Activated CD8-positive, alpha-beta memory T cell treated with anti-CD3 and anti-CD28 coated beads, Interleukin-2, amount 10 ng/mL, durations not matched to agents 7 days and 5 days (primary cell): ENCODE measurements at regions not wholly inside any gene's neighbourhood (a gene's known extent, or its start where the extent isn't known, plus 50 kb on each side); places are given as distances from the start of the nearest gene placed in this dataset.

Source experiments
- ATAC-seq: fragments of 150-1000 bp; cut with Tn5 transposase; one replicate; pipeline ENCODE4 v1.10.0; 2021; ENCODE audit warnings: moderate library complexity
- CTCF ChIA-PET: fragments of 350-600 bp; sonication (Branson Sonifier 250); formaldehyde crosslinking; loops from one replicate; lab custom pipeline; 2021; ENCODE audit warnings: antibody characterized with exemption; lab: Charles Lee
- DNase-seq: peaks from one replicate; pipeline ENCODE4 v3.0.0-alpha.2; 2020
- H3K27ac Mint-ChIP-seq: one replicate; pipeline ENCODE4 v1.8.0; 2021; ENCODE audit warnings: mild to moderate bottlenecking, mixed read lengths
- H3K27me3 Mint-ChIP-seq: one replicate; pipeline ENCODE4 v1.8.0; 2021; ENCODE audit warnings: mixed read lengths
- H3K36me3 Mint-ChIP-seq: one replicate; pipeline ENCODE4 v1.8.0; 2021; ENCODE audit warnings: mild to moderate bottlenecking, mixed read lengths
- H3K4me1 Mint-ChIP-seq: one replicate; pipeline ENCODE4 v1.8.0; 2021; ENCODE audit warnings: mixed read lengths
- H3K4me3 Mint-ChIP-seq: one replicate; pipeline ENCODE4 v1.8.0; 2021; ENCODE audit warnings: mild to moderate bottlenecking, moderate library complexity, mixed read lengths
- H3K9me3 Mint-ChIP-seq: one replicate; pipeline ENCODE4 v1.8.0; 2022; ENCODE audit warnings: low read depth, mixed read lengths

DNA sequence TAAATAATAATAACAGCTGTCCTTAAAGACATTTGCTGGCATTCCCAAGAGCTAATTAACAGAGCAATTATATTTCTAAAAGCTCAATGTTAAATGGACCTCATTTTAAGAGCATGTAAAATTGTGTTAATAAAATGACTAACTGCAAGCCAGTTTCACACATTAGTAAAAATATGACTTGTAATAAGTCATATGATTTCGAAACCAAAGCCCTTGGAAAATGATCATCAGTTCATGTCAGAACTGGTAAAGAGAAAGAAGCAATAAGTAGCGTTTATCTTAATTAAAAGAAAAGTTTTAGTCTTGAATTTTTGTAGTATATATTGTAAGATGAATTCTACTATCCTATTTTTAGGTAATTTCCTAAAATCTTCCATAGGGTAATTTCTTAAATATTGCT, 310.7 kb downstream of the CNTN3 start:
- H3K4me3 Mint-ChIP-seq, result no peak overlapping the region
- no peak for ATAC-seq

DNA sequence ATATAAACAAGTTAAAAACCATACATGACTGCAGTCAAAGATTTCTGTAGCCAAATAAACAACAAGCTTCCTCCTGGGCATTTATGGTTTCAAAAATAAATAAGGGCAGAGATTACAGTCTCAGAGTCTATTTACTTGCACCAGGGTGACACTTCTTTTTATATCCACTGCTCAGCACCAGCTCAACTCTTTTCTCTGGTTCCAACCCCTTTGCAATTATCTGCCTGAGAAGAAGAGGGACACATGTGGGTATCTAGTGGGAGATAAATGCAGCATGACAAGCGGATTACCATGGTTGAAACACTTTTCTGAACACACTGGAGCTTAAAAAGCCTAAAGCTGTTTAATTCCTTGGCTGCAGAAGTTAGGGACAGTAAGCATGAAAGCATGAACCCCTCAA, 311.5 kb downstream of the CNTN3 start:
- H3K36me3 Mint-ChIP-seq, result no peaks in the 10 kb centered on the region

More for the DNA sequence above, 310.7 kb downstream of the CNTN3 start:
- DNase-seq, result no peak
- Mint-ChIP-seq H3K9me3 (no peaks in the 10 kb centered on the region), H3K27ac (no peak overlapping the region), H3K27me3 (no peaks in the 10 kb centered on the region), H3K36me3 (no peaks in the 10 kb centered on the region), H3K4me1 (no peaks in the 10 kb centered on the region)
- CTCF ChIA-PET, result no interaction called here

DNA sequence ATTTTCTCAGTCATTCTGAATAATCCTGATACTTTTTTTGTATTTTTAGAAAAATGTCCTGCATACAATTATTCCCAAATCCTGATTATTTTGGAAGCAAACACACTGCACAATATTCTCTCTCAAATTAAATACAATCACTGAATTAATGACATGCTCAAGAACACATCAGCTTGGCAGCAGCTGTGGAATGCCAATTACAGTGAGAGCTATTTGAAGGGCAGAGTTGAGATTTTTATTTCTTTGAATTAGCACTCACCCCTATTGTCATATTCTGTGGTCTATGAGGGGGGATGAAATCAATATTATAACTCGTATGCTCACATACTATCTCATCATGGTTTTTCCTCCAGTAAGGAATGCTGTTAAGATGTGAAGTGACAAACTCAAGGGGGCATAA, 312.2 kb downstream of the CNTN3 start:
- DNase-seq (no peak), ATAC-seq (no peak)
- CTCF ChIA-PET, result no interaction called here
- H3K27ac Mint-ChIP-seq, result no peak overlapping the region
- H3K27me3 Mint-ChIP-seq, result no peaks in the 10 kb centered on the region
- no peaks in the 10 kb centered on the region for H3K36me3 Mint-ChIP-seq
- no peaks in the 10 kb centered on the region for H3K4me1 Mint-ChIP-seq
- peaks cover 5% of the 10 kb centered on the region for H3K9me3 Mint-ChIP-seq
- no peak overlapping the region for H3K4me3 Mint-ChIP-seq

More for the DNA sequence above, 311.5 kb downstream of the CNTN3 start:
- Mint-ChIP-seq H3K27me3 (no peaks in the 10 kb centered on the region), H3K9me3 (peaks cover 3% of the 10 kb centered on the region), H3K27ac (no peak overlapping the region), H3K4me3 (no peak overlapping the region), H3K4me1 (no peaks in the 10 kb centered on the region)
- CTCF ChIA-PET, result no interaction called here
- ATAC-seq (no peak), DNase-seq (no peak)

DNA sequence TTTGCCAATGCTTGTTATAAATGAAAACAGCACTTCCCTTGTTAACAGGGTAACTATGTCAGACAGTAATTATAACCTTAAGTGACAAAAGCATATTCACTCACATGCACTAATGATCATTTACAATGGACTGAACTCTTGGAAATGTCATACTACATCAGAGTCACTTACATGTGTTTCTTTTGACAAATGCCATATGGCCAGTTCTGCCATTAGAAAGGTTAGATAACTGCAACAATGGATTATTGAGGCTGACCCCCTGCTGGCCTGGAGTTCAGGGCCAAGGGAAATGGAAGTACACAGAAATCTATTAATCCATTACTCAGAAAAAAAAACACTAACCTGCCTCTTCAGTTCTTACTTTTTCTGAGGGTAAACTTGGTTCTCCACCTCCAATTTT, 313.4 kb downstream of the CNTN3 start:
- no peaks in the 10 kb centered on the region for H3K36me3 Mint-ChIP-seq
- H3K4me1 Mint-ChIP-seq, result no peaks in the 10 kb centered on the region
- CTCF ChIA-PET, result no interaction called here
- ATAC-seq (no peak), DNase-seq (no peak)
- H3K4me3 Mint-ChIP-seq, result no peak overlapping the region
- H3K9me3 Mint-ChIP-seq, result peaks cover 5% of the 10 kb centered on the region
- H3K27ac Mint-ChIP-seq, result no peak overlapping the region
- no peaks in the 10 kb centered on the region for H3K27me3 Mint-ChIP-seq

DNA sequence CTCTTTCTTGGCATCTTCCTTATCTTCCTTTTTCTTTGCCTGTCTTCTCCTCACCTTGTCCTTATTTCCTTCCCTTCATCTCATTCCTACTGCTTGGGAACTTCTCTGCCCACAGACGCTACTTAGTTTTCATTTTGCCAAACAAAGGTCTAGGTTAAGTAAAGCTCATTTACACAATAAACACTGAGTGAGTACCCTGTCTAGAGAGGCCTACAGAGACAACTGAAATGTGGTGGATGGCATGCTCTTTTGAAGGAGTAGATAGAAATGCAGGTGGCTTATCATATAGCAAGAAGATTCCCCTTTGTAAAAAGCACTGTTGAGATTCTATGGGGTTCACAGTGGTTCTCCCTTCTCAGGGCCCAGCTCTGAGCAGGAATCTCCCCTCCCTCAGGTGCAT, 319.0 kb downstream of the CNTN3 start:
- Mint-ChIP-seq H3K9me3 (peaks cover 11% of the 10 kb centered on the region), H3K27me3 (no peaks in the 10 kb centered on the region), H3K36me3 (no peaks in the 10 kb centered on the region), H3K4me3 (no peak overlapping the region), H3K4me1 (no peaks in the 10 kb centered on the region), H3K27ac (no peak overlapping the region)
- ATAC-seq (no peak), DNase-seq (no peak)
- CTCF ChIA-PET, result no interaction called here

DNA sequence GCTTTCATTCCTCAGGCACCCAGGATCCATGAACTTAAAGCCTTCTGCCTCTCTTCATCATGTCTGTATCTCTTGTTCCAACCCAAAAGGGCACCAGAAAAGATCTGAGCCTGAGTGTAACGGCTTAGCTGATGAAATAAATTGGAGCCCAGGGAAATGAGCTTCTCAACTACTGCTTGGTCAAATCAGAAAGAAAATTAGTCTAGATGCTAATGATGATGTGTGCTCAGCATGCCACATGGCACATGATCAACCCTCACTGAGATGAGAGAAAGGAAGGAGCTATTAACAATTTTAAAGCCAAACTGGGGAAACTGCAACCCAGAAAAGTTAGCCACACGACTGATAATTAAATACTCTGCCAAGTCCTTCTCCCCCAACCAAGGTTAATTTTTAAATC, 325.7 kb downstream of the CNTN3 start:
- Mint-ChIP-seq H3K4me3 (no peak overlapping the region), H3K36me3 (no peaks in the 10 kb centered on the region), H3K27me3 (no peaks in the 10 kb centered on the region), H3K27ac (no peak overlapping the region), H3K4me1 (no peaks in the 10 kb centered on the region), H3K9me3 (peaks cover 14% of the 10 kb centered on the region)
- DNase-seq, result no peak
- no peak for ATAC-seq
- CTCF ChIA-PET, result no interaction called here

DNA sequence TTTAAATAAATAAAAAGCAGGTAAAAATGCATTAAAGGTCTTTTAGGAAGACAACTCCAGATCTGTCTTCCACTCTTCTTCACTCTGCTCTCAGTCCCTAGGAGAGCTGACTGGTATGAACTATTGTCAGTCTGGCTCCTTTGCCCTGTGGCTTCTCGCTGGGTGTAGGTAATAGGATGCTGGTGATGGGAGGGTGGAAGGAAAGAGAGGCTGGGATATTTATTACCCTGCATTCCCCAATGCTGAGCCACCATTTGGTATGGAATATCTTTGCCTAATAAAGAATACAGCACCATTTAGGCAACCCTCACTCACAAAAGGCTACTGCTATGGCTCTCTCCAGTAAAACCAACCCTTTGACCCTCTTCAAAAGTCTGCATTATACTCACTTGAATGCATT, 326.9 kb downstream of the CNTN3 start:
- Mint-ChIP-seq H3K27me3 (no peaks in the 10 kb centered on the region), H3K4me3 (no peak overlapping the region), H3K27ac (no peak overlapping the region), H3K9me3 (peaks cover 14% of the 10 kb centered on the region), H3K4me1 (no peaks in the 10 kb centered on the region), H3K36me3 (no peaks in the 10 kb centered on the region)
- CTCF ChIA-PET, result no interaction called here
- no peak for ATAC-seq
- DNase-seq, result no peak

DNA sequence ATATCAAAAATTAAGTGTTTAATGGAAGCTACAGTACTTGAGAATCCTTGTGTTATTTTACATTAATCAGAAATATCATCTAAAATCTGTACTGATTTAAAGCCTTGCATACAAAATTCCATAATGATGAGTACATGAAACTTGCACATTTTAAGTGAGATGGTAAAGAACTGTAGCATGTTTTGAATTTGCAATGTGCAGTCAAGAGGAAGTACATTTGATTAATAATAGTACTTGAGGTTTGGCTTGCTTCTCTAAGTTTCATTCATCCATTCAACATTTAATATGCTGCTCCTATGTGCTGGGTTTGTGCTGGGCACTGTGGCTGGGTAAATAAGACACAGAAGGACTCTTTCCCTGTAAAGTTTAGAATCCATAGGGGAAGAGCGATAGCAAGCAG, 332.3 kb downstream of the CNTN3 start:
- H3K4me3 Mint-ChIP-seq, result no peak overlapping the region
- no peaks in the 10 kb centered on the region for H3K36me3 Mint-ChIP-seq
- H3K4me1 Mint-ChIP-seq, result no peaks in the 10 kb centered on the region
- CTCF ChIA-PET, result no interaction called here
- no peak overlapping the region for H3K27ac Mint-ChIP-seq
- peaks cover 17% of the 10 kb centered on the region for H3K9me3 Mint-ChIP-seq
- DNase-seq (no peak), ATAC-seq (no peak)
- H3K27me3 Mint-ChIP-seq, result no peaks in the 10 kb centered on the region

DNA sequence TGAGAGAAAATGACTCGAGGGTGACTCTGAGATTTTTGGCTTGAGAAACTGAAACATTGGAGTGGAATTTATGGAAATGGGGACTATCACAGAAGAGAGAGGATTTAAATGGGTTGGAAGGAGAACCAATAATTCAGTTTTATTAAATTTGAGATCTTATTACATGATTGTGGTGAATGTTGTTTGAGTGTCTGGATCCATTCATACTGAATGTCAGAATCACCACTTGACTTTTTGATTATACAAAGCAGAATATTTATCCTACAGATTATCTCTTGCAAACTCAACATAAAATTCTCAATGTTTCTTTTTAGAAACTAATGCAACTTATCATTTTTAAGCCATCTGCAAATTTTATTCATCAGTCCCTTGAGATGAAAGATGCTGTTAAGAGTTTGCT, 332.8 kb downstream of the CNTN3 start:
- no peaks in the 10 kb centered on the region for H3K27me3 Mint-ChIP-seq
- no peaks in the 10 kb centered on the region for H3K4me1 Mint-ChIP-seq
- DNase-seq (no peak), ATAC-seq (no peak)
- no peak overlapping the region for H3K4me3 Mint-ChIP-seq
- H3K27ac Mint-ChIP-seq, result no peak overlapping the region
- CTCF ChIA-PET, result no interaction called here
- H3K36me3 Mint-ChIP-seq, result no peaks in the 10 kb centered on the region
- H3K9me3 Mint-ChIP-seq, result peaks cover 17% of the 10 kb centered on the region

DNA sequence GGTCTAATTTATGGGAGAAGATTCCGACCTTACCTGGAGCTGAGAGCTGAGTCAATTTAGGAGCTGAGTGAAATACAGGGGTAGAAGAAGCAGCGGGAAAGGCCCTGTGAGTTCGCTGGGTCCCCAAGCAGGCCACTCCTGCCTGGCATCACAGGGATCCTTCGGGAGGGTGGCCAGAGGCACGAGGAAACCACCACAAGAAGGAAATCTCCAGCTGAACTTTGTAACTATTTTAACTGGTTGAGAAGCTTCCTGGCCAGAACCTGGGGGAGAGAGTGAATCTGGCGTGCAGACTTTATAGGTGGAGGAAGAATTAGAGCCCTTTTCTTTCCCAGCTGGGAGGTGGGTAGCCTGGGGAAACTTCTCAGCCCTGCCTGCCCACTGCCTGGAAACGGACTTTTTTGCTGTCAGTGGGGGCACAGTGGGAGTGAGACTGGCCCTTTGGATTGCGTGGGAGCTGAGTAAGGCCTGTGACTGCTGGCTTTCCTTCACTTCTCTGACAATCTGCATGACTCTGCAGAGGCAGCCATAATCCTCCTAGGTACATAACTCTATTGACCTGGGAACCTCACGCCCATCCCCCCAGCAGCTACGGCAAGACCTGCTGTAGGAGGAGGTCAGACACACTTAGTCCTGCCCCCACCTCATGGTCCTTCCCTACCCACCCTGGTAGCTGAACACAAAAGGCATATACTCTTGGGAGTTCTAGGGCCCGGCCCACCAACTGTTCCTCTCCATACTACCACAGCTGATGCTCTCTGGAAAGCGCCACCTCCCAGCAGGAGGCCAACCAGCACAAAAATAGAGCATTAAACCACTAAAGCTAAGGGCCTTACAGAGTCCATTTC, 340.7 kb downstream of the CNTN3 start:
- no peak overlapping the region for H3K4me3 Mint-ChIP-seq
- no peaks in the 10 kb centered on the region for H3K9me3 Mint-ChIP-seq
- CTCF ChIA-PET, result interaction anchor here (0.6 kb wide), 1 partner anchor 148 kb away, joined by 3 read pairs; no protein-coding TSS in a partner anchor
- DNase-seq (no peak), ATAC-seq (no peak)
- H3K27me3 Mint-ChIP-seq, result no peaks in the 10 kb centered on the region
- H3K27ac Mint-ChIP-seq, result no peak overlapping the region
- H3K4me1 Mint-ChIP-seq, result no peaks in the 10 kb centered on the region
- no peaks in the 10 kb centered on the region for H3K36me3 Mint-ChIP-seq

DNA sequence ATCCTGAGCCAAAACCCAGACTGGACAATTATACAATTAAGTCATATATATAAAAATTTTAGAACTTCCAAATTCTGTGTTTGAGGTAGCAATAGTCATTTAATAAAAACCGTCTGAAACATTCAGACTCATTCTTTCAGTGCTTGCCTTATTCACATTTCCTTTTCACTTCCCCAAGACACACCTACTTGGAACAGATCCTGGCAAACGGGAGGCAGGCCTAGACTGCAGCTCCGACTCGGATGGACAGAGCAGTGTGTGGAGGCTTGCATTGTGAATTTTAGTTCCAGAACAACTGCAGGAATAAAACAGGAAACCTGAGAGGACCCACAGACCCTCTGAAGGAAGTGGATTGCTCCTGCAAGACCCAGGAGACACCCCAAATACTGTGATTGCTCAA, 341.4 kb downstream of the CNTN3 start:
- Mint-ChIP-seq H3K27ac (no peak overlapping the region), H3K4me1 (no peaks in the 10 kb centered on the region), H3K27me3 (no peaks in the 10 kb centered on the region), H3K9me3 (no peaks in the 10 kb centered on the region), H3K36me3 (no peaks in the 10 kb centered on the region), H3K4me3 (no peak overlapping the region)
- ATAC-seq, result no peak
- CTCF ChIA-PET, result interaction anchor here (0.6 kb wide), 1 partner anchor 147 kb away, joined by 3 read pairs; no protein-coding TSS in a partner anchor
- DNase-seq, result no peak

DNA sequence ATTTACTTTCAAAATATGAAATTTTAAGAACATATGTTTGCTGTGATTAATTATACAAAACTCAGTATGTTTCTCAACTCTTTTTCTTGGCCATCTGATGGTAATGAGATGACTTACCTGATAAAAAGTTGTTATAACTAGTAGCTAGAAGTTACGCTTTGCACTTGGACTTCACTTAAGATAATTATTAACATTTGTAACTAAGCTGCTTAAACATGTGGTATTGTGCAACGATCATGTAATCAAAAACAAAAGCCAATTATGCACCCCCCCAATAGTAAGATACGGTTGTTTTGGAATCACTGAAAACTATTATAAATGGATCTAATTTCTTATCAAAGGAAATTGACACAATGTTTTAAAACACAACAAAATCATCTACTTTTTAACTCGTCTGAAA, 342.9 kb downstream of the CNTN3 start:
- H3K36me3 Mint-ChIP-seq, result no peaks in the 10 kb centered on the region
- no peaks in the 10 kb centered on the region for H3K9me3 Mint-ChIP-seq
- no peaks in the 10 kb centered on the region for H3K4me1 Mint-ChIP-seq
- no peak overlapping the region for H3K27ac Mint-ChIP-seq
- CTCF ChIA-PET, result no interaction called here
- no peak overlapping the region for H3K4me3 Mint-ChIP-seq
- DNase-seq (no peak), ATAC-seq (no peak)
- no peaks in the 10 kb centered on the region for H3K27me3 Mint-ChIP-seq

DNA sequence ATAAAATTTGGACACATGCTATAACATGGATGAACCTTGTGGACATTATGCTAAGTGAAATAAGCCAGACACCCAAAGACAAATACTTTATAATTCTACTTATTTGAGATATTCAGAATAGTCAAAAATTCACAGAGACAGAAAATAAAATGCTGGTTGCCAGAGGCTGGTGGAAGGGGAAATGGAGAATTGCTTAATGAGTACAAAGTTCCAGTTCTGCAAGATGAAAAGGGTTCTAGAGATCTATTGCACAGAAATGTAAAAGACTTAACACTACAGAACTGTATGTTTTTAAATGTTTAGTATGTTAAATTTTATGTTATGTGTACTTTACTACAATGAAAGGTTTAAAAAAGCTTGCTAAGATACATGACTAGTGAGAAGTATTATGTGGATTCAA, 344.8 kb downstream of the CNTN3 start:
- Mint-ChIP-seq H3K4me3 (no peak overlapping the region), H3K36me3 (no peaks in the 10 kb centered on the region), H3K4me1 (no peaks in the 10 kb centered on the region), H3K27me3 (no peaks in the 10 kb centered on the region), H3K9me3 (no peaks in the 10 kb centered on the region), H3K27ac (no peak overlapping the region)
- CTCF ChIA-PET, result no interaction called here
- no peak for DNase-seq
- ATAC-seq, result no peak

DNA sequence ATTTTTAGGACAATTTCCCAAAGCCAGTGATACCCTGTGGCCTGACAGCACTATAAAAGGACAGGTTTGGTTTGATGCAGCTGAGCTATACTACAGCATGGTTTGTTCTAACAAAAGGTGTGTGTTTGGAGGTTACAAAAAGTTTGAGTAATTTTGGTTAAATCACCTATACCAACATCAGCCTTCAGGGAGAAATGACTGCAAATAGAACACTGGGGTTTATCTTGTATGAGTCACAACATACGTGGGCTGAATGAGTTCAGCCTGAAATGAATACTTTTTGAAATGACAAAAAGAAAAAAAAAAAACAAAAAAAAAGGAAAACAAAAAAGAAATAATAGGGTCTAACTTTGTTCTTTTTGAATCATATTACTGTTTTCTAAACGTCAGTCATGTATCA, 345.7 kb downstream of the CNTN3 start:
- no peak for ATAC-seq
- Mint-ChIP-seq H3K9me3 (no peaks in the 10 kb centered on the region), H3K4me1 (no peaks in the 10 kb centered on the region), H3K27me3 (no peaks in the 10 kb centered on the region), H3K4me3 (no peak overlapping the region), H3K36me3 (no peaks in the 10 kb centered on the region), H3K27ac (no peak overlapping the region)
- CTCF ChIA-PET, result no interaction called here
- no peak for DNase-seq
